ENCODE measurements at regions not wholly inside any gene's neighbourhood (a gene's known extent, or its start where the extent isn't known, plus 50 kb on each side); places are given as distances from the start of the nearest gene placed in this dataset.

DNA sequence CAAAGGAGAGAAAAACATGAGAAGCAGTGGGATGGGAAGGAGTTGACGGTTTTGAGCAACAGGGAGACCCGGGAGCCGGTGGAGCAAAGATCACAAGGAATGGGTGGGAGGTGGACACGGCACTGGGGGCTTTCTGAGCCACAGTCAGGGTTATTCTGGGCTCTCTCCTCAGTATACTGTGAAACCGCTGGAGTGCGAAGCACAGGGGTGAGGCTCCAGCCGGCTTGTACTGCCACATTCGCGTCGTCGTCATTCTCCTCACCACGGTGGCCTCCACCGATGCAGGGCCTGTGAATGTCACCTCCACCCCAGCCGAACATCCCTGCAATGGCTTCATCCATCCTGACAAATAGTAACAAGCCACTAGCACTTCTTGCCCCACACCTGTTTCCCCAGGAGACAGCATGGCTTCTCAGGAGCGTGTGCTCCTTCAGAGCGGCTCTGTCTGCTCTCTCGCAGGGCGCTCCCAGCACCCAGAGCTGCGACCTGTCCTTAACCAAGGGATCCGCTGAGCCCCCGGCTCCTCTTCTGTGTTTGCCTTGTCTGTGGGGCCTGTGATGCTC is 1165.3 kb downstream of the TBC1D22A start:
- H3K27me3 ChIP-seq (ENCODE audit: insufficient read depth, poor library complexity, severe bottlenecking) = no peaks in the 10 kb centered on the region
- H3K27ac ChIP-seq (ENCODE audit: poor library complexity, severe bottlenecking) = no peak overlapping the region
- DNase-seq (ENCODE audit: low spot score) (no peak), ATAC-seq (ENCODE audit: low read depth) (no peak)
- TF ChIP-seq CTCF (IDR thresholded peaks at IDR 0.05; ENCODE audit: poor library complexity, severe bottlenecking) = no peak
- no peak overlapping the region for H3K4me3 ChIP-seq (ENCODE audit: severe bottlenecking)
- H3K4me1 ChIP-seq (ENCODE audit: insufficient read depth, poor library complexity, severe bottlenecking) = no peaks in the 10 kb centered on the region
- H3K36me3 ChIP-seq (ENCODE audit: low read depth) = no peaks in the 10 kb centered on the region
- H3K9me3 ChIP-seq (ENCODE audit: severe bottlenecking) = no peaks in the 10 kb centered on the region

DNA sequence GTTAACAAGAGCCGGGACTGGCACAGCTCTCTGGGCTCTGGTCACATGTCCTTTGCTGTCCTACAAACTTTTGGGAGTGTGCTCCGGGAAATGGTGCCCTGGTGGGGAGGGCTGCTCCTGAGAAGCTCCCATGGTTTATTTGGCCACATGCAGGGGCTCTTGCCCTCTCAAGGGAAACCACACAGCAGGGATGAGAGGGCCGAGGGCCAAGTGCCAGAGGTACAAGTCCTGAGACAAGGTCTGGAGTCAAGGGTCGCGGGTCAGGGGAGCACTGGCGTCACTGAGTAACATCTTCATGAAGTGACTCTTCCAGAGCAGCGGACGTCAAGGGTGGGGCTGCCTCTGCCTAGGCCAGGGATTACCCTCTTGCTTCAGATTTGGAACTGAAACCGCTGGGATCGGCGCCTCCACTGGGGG is 1160.6 kb downstream of the TBC1D22A start:
- Histone ChIP-seq H3K9me3 (ENCODE audit: severe bottlenecking) (no peaks in the 10 kb centered on the region), H3K4me1 (ENCODE audit: insufficient read depth, poor library complexity, severe bottlenecking) (no peaks in the 10 kb centered on the region), H3K36me3 (ENCODE audit: low read depth) (no peaks in the 10 kb centered on the region), H3K27me3 (ENCODE audit: insufficient read depth, poor library complexity, severe bottlenecking) (no peaks in the 10 kb centered on the region), H3K4me3 (ENCODE audit: severe bottlenecking) (no peak overlapping the region), H3K27ac (ENCODE audit: poor library complexity, severe bottlenecking) (no peak overlapping the region)
- no peak for TF ChIP-seq CTCF (IDR thresholded peaks at IDR 0.05; ENCODE audit: poor library complexity, severe bottlenecking)
- ATAC-seq (ENCODE audit: low read depth) = no peak
- DNase-seq (ENCODE audit: low spot score) = no peak

DNA sequence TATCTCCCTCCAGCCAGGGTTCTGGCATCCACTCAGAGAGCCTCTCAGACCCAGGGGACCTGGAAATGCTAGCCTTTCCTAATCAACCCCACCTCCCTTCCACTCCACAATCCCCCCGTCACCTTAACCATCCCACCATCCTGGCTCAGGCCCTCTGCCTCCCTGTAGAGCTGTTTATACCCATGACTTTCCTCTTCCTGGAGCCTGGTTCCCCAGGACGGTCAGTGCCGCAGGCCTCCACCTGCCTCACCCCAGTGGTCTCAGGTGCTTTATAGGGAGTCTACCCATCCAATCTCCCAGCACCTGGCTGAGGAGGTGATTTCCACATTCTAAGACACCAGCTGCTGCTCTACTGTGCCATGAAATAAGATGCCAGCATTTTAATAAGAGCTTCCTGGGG is 1159.5 kb downstream of the TBC1D22A start:
- no peak for ATAC-seq (ENCODE audit: low read depth)
- no peak for DNase-seq (ENCODE audit: low spot score)
- no peak for TF ChIP-seq CTCF (IDR thresholded peaks at IDR 0.05; ENCODE audit: poor library complexity, severe bottlenecking)
- Histone ChIP-seq H3K27me3 (ENCODE audit: insufficient read depth, poor library complexity, severe bottlenecking) (no peaks in the 10 kb centered on the region), H3K36me3 (ENCODE audit: low read depth) (no peaks in the 10 kb centered on the region), H3K4me1 (ENCODE audit: insufficient read depth, poor library complexity, severe bottlenecking) (no peaks in the 10 kb centered on the region), H3K27ac (ENCODE audit: poor library complexity, severe bottlenecking) (no peak overlapping the region), H3K9me3 (ENCODE audit: severe bottlenecking) (no peaks in the 10 kb centered on the region), H3K4me3 (ENCODE audit: severe bottlenecking) (no peak overlapping the region)

DNA sequence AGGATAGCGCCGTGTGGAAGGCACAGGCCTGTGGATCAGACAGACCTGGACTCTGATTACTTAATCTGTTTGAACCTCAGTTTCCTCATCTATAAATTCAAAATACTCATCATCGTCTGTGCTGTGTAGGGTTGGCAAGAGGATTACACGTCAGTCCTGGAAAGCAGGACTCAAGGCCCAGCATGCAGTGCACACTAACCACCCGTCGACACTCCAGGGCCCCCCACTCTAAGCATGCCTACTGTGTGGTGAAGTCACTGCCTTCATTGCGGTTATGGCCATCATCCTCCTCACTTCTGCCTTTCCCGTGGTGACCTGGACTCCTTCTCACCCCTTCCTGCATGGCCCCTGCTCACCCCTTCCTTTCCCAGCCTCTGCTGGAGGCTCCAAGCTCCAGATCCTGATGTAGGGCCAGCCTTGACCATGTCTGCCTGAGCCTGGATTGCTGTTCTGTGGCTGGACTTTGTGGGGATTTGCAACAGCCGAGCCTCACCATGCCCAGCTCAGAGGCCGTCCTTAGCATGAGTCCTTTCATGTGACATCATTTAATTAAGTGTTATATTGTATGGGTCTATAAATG is 1158.0 kb downstream of the TBC1D22A start:
- Histone ChIP-seq H3K36me3 (ENCODE audit: low read depth) (no peaks in the 10 kb centered on the region), H3K4me1 (ENCODE audit: insufficient read depth, poor library complexity, severe bottlenecking) (no peaks in the 10 kb centered on the region), H3K27ac (ENCODE audit: poor library complexity, severe bottlenecking) (no peak overlapping the region), H3K9me3 (ENCODE audit: severe bottlenecking) (no peaks in the 10 kb centered on the region), H3K4me3 (ENCODE audit: severe bottlenecking) (no peak overlapping the region), H3K27me3 (ENCODE audit: insufficient read depth, poor library complexity, severe bottlenecking) (no peaks in the 10 kb centered on the region)
- DNase-seq (ENCODE audit: low spot score) (no peak), ATAC-seq (ENCODE audit: low read depth) (no peak)
- TF ChIP-seq CTCF (IDR thresholded peaks at IDR 0.05; ENCODE audit: poor library complexity, severe bottlenecking) = no peak

GRCh38 chr22:47919893-47920292 is 1157.4 kb downstream of the TBC1D22A start:
- Histone ChIP-seq H3K4me1 (ENCODE audit: insufficient read depth, poor library complexity, severe bottlenecking) (no peaks in the 10 kb centered on the region), H3K27me3 (ENCODE audit: insufficient read depth, poor library complexity, severe bottlenecking) (no peaks in the 10 kb centered on the region), H3K27ac (ENCODE audit: poor library complexity, severe bottlenecking) (no peak overlapping the region), H3K36me3 (ENCODE audit: low read depth) (no peaks in the 10 kb centered on the region), H3K4me3 (ENCODE audit: severe bottlenecking) (no peak overlapping the region), H3K9me3 (ENCODE audit: severe bottlenecking) (no peaks in the 10 kb centered on the region)
- ATAC-seq (ENCODE audit: low read depth) (no peak), DNase-seq (ENCODE audit: low spot score) (no peak)
- no peak for TF ChIP-seq CTCF (IDR thresholded peaks at IDR 0.05; ENCODE audit: poor library complexity, severe bottlenecking)
